PFSK-1 (cell line): ENCODE measurements at regions not wholly inside any gene's neighbourhood (a gene's known extent, or its start where the extent isn't known, plus 50 kb on each side); places are given as distances from the start of the nearest gene placed in this dataset.

Experiments used
- POLR2AphosphoS5 ChIP-seq: IDR thresholded peaks from 2 replicates; pipeline ENCODE4 v1.6.1; 2012; ENCODE audit warnings: low read depth, mild to moderate bottlenecking, control low read depth, low read length, moderate library complexity
- TAF1 ChIP-seq: IDR thresholded peaks from 2 replicates; pipeline ENCODE4 v1.6.1; 2012; ENCODE audit warnings: low read length, control low read depth, borderline replicate concordance; ENCODE audit not compliant: insufficient read depth
- TF ChIP-seq, protein P1 (sequence below), 2 experiments: IDR thresholded peaks; 2 replicates each; pipeline versions ENCODE4 v1.6.1 to v1.8.0; 2011 to 2012; ENCODE audit warnings: low read depth in 2 of 2, low read length in 2 of 2, control low read depth in 1 of 2, inconsistent platforms in 1 of 2, mild to moderate bottlenecking in 1 of 2, moderate library complexity in 1 of 2; ENCODE audit not compliant: insufficient read depth in 1 of 2

GRCh38 chr5:53367727-53368126 is 112.7 kb upstream of the FST start:
- no peak for TF ChIP-seq POLR2AphosphoS5
- TF ChIP-seq TAF1, result no peak
- TF ChIP-seq, protein P1, sequence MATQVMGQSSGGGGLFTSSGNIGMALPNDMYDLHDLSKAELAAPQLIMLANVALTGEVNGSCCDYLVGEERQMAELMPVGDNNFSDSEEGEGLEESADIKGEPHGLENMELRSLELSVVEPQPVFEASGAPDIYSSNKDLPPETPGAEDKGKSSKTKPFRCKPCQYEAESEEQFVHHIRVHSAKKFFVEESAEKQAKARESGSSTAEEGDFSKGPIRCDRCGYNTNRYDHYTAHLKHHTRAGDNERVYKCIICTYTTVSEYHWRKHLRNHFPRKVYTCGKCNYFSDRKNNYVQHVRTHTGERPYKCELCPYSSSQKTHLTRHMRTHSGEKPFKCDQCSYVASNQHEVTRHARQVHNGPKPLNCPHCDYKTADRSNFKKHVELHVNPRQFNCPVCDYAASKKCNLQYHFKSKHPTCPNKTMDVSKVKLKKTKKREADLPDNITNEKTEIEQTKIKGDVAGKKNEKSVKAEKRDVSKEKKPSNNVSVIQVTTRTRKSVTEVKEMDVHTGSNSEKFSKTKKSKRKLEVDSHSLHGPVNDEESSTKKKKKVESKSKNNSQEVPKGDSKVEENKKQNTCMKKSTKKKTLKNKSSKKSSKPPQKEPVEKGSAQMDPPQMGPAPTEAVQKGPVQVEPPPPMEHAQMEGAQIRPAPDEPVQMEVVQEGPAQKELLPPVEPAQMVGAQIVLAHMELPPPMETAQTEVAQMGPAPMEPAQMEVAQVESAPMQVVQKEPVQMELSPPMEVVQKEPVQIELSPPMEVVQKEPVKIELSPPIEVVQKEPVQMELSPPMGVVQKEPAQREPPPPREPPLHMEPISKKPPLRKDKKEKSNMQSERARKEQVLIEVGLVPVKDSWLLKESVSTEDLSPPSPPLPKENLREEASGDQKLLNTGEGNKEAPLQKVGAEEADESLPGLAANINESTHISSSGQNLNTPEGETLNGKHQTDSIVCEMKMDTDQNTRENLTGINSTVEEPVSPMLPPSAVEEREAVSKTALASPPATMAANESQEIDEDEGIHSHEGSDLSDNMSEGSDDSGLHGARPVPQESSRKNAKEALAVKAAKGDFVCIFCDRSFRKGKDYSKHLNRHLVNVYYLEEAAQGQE (IDR thresholded peaks at IDR 0.05; ENCODE audit: insufficient read depth in 1 of 2, low read depth in 2 of 2, low read length in 2 of 2), result no peak
